GM23338 (cell line): ENCODE measurements at regions not wholly inside any gene's neighbourhood (a gene's known extent, or its start where the extent isn't known, plus 50 kb on each side); places are given as distances from the start of the nearest gene placed in this dataset.

ENCODE experiments used
- CTCF ChIP-seq, 2 experiments: fragments of 200-600 bp in 1 of 2; sonication (generic) in 1 of 2; conservative IDR thresholded peaks; 2 replicates each; pipeline versions ENCODE4 v1.5.1 to v1.6.1; 2016 to 2017; ENCODE audit warnings: antibody characterized with exemption in 2 of 2, low read depth in 2 of 2, mild to moderate bottlenecking in 2 of 2, moderate library complexity in 1 of 2
- EZH2 ChIP-seq: fragments of 200-600 bp; sonication (generic); IDR thresholded peaks from one replicate; pipeline ENCODE4 v1.8.0; 2017; ENCODE audit warnings: antibody characterized with exemption, mild to moderate bottlenecking, low read depth; ENCODE audit not compliant: unreplicated experiment
- EZH2phosphoT487 ChIP-seq: fragments of 200-600 bp; sonication (generic); IDR thresholded peaks from one replicate; pipeline ENCODE4 v1.8.1; 2018; ENCODE audit warnings: antibody characterized with exemption; ENCODE audit not compliant: unreplicated experiment
- POLR2AphosphoS5 ChIP-seq: IDR thresholded peaks from 2 replicates; pipeline ENCODE4 v1.6.1; 2016; ENCODE audit warnings: antibody characterized with exemption, low read depth
- REST ChIP-seq: IDR thresholded peaks from one replicate; pipeline ENCODE4 v1.6.1; 2018; ENCODE audit warnings: antibody characterized with exemption; ENCODE audit not compliant: unreplicated experiment

- TF ChIP-seq REST (no peak), POLR2AphosphoS5 (no peak), CTCF (conservative IDR thresholded peaks at IDR 0.05; ENCODE audit: low read depth in 2 of 2) (no peak), EZH2 (no peak), EZH2phosphoT487 (no peak)
Measured at GRCh38 chr11:28964811-28965210, 856.6 kb downstream of the METTL15 start.
